G401 (cell line): ENCODE measurements at regions not wholly inside any gene's neighbourhood (a gene's known extent, or its start where the extent isn't known, plus 50 kb on each side); places are given as distances from the start of the nearest gene placed in this dataset.
"Not testable (repeated sequence)": the region's sequence is repeated elsewhere in the genome, so short reads cannot be mapped to it uniquely, and the experiment has no call there.

Source experiments
- DNase-seq: peaks from one replicate; pipeline ENCODE4 v3.0.0-alpha.2; 2015; ENCODE audit warnings: low spot score
- in situ Hi-C: cut with HindIII; loops from 2 replicates; pipeline ENCODE4 v1.10.0; 2016; ENCODE audit warnings: low sequenced_read_pairs, mixed read lengths

GRCh38 chr4:141290771-141291170 lies 70.1 kb downstream of the ZNF330 start:
- DNase-seq, result no peak
- in situ Hi-C loops, result no loop called here

DNA sequence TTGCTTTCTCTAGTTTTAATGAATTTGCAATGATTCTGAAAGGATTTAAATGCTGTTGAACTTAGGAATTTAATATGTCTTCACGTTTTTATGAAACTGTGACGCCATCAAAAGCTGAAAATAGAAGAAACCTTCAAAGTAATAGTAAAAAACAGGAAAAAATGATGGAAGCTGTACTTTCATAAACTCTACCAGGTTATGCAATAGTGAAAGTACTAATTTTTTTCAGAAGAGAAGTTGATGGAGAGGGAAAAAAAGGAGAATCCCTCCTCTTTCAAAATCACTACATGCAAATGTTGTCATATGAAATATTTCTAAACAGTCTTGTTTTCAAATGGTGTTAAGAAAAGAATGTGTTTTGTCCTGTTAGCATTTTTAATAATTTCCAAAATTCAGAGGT lies 73.6 kb downstream of the ZNF330 start:
- in situ Hi-C loops, result no loop called here
- no peak for DNase-seq

DNA sequence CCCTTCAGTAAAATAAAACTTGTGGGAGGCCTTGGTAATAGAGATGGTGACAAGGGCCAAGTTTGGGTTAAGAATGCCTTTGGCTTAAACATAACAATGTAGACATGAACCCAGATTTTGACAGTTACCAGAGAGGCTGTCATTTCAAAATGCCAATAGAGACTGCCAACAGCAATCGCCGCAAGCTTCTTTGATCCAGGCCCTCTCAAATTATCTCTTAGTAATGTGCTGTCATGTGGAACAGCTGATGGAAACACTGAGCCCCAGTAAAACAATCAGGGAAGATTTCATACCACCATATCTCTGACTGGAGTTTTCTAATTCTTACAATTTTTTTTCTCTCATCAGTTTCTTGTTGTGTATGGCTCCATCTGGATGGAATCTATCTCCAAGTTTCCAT lies 80.5 kb downstream of the ZNF330 start:
- in situ Hi-C loops, result no loop called here
- DNase-seq, result peak; percentile 3

DNA sequence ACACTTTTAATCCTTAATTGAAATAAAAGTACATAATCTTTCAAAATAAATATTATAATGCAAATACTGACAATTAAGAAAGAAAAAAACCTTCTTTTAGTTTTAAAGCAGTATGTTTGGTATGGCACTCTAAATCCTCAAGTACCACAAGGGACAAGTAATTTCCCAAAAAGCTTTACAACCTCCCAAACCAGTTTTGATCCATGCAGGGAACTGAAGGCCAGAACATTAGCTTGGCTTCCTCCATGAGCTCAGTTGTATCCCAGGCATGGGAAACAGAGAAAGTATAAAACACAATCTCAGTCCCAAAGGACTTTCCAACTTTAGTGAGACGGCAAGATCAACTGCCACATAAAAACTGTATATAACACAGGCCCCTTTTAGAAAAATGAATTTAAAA lies 82.2 kb downstream of the ZNF330 start:
- DNase-seq, result no peak
- in situ Hi-C loops, result no loop called here

DNA sequence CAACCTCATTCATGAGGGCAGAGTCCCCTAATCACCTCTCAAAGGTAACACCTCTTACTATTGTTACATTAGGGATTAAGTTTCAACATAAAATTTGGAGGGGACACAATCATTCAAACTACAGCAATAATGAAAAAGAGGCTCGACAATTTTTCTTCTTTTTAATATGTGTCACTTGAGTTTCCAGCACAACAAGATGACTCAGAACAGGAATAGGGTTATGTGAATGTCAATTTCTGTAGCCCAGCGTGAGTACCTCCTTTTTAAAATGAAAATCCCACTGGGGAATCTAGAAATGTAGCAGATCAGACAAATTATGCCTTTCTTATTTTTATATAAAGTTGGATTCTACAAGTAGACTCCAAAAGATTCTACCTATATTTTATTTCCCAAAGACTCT lies 83.7 kb downstream of the ZNF330 start:
- DNase-seq, result no peak
- in situ Hi-C loops, result no loop called here

- no peak for DNase-seq
- in situ Hi-C loops, result no loop called here
Observed at GRCh38 chr4:141306331-141306730, 85.6 kb downstream of the ZNF330 start.

- DNase-seq, result peak; percentile 64
- in situ Hi-C loops, result no loop called here
Observed at GRCh38 chr4:141307241-141307689, 86.6 kb downstream of the ZNF330 start.

DNA sequence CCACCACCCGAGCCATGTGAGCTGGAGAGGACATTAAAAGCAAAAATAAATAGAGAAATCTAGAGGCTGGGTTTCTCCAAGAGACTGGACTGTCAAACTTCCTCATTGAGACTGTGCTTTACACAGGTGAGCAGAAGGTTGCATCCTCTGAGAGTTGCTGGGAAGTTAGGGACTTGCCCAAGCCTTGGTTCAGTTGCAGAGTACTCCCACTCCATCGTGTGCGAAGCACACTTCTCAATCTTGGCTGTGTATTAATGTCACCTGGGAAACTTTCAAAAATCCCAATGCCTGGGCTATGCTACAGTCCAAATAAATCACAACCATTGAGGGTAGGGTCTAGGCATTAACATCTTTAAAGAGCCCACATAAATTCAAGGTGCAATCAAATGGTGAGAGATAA lies 89.2 kb downstream of the ZNF330 start:
- no peak for DNase-seq
- in situ Hi-C loops, result no loop called here

GRCh38 chr4:141311246-141312204 lies 90.8 kb downstream of the ZNF330 start:
- in situ Hi-C loops, result no loop called here

GRCh38 chr4:141314627-141315026 lies 93.9 kb downstream of the ZNF330 start:
- DNase-seq, result no peak
- in situ Hi-C loops, result no loop called here

More at GRCh38 chr4:141311246-141312204, 90.8 kb downstream of the ZNF330 start:
- DNase-seq, result no peak

- in situ Hi-C loops, result no loop called here
- no peak for DNase-seq
Observed at GRCh38 chr4:141328560-141329173, 108.0 kb downstream of the ZNF330 start.

GRCh38 chr4:141329174-141329569 lies 108.5 kb downstream of the ZNF330 start:
- in situ Hi-C loops, result no loop called here
- no peak for DNase-seq

- in situ Hi-C loops, result no loop called here
- no peak for DNase-seq
Observed at GRCh38 chr4:141330616-141331015, 109.9 kb downstream of the ZNF330 start.

DNA sequence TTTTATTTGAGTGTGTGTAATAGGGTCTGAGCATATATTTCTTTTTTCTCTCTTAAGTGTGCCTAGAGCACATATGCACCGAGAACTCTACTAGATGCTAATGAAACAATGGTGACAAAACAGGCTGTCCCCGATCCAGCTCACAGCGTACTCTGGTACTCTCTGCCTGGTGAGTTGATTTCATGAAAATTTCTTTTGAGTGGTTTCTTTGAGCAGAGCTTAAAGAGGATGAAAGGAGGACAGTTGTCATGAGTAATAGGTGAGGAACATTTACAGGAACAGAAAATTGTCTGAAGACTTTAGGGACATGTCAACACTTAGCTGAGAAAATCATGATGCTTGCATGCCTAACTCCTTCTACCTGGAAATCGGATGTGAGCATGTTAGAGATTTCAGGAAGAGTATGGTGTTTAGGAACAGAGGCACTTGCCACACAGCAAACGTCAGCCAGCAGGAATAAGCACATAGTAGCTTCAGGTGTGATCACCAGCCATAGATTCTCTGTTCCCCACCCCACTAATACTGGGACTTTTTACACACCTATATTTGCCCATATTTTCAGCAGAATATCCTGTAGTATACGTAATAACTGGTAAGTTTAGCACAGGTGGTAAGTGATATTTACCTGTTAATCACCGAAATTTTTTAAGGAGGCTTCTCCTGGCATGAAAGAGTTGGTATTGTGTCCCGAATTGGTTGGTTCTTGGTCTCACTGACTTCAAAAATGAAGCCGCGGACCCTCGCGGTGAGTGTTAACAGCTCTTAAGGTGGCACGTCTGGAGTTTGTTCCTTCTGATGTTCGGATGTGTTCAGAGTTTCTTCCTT lies 111.1 kb downstream of the ZNF330 start:
- DNase-seq, result no peak
- in situ Hi-C loops, result no loop called here

DNA sequence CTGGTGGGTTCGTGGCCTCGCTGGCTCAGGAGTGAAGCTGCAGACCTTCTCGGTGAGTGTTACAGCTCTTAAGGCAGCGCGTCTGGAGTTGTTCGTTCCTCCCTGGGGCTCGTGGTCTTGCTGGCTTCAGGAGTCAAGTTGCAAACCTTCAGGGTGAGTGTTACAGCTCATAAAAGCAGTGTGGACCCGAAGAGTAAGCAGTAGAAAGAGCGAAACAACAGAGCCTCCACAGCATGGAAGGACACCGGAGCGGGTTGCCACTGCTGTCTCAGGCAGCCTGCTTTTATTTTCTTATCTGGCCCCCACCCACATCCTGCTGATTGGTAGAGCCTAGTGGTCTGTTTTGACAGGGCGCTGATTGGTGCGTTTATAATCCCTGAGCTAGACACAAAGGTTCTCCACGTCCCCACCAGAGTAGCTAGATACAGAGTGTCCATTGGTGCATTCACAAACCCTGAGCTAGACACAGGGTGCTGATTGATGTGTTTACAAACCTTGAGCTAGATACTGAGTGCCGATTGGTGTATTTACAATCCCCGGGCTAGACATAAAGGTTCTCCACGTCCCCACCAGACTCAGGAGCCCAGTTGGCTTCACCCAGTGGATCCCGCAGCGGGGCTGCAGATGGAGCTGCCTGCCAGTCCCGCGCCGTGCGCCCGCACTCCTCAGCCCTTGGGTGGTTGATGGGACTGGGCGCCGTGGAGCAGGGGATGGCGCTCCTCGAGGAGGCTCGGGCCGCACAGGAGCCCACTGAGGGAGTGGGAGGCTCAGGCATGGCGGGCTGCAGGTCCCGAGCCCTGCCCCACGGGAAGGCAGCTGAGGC lies 111.9 kb downstream of the ZNF330 start:
- DNase-seq, result not testable (repeated sequence)

GRCh38 chr4:141333456-141334230 lies 112.9 kb downstream of the ZNF330 start:
- peak; percentile 29 for DNase-seq
- in situ Hi-C loops, result not testable (repeated sequence)

More for the DNA sequence above, 111.9 kb downstream of the ZNF330 start:
- in situ Hi-C loops, result not testable (repeated sequence)

DNA sequence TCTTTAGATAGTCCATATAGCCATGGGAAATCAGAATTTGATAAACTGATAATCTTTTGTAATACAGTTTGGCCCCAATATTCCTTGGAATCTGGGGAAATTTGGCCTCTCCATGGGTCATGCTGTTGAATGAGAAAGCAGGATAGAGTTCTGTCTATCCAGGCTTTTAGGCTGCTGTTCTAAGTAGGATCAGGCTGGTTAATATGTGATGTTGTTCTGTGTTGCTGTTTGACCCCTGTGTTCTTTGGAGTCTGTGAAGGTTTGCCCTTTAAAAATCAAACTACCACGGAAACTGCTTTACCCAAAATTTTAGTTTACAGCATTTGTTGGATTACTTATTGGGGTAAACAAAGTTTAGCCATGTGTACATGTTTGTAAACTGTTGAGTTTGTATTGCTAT lies 114.5 kb downstream of the ZNF330 start:
- no peak for DNase-seq
- in situ Hi-C loops, result no loop called here

- in situ Hi-C loops, result no loop called here
Observed at GRCh38 chr4:141338238-141338637, 117.5 kb downstream of the ZNF330 start.

More at GRCh38 chr4:141338238-141338637, 117.5 kb downstream of the ZNF330 start:
- no peak for DNase-seq
